Activated CD8-positive, alpha-beta T cell treated with anti-CD3 and anti-CD28 coated beads for 36 hours (primary cell): ENCODE measurements at regions not wholly inside any gene's neighbourhood (a gene's known extent, or its start where the extent isn't known, plus 50 kb on each side); places are given as distances from the start of the nearest gene placed in this dataset.

Experiments
- ATAC-seq: fragments of 200-7000 bp; cut with Tn5 transposase; one replicate; pipeline ENCODE4 v1.10.0; 2021; ENCODE audit warnings: mild to moderate bottlenecking, moderate library complexity
- CTCF ChIA-PET: fragments of 350-600 bp; sonication (Branson Sonifier 250); formaldehyde crosslinking; loops from one replicate; lab custom pipeline; 2021; ENCODE audit warnings: antibody characterized with exemption; lab: Charles Lee
- POLR2A ChIA-PET: fragments of 350-600 bp; sonication (Branson Sonifier 250); formaldehyde crosslinking; loops from one replicate; lab custom pipeline; 2021; ENCODE audit warnings: antibody characterized with exemption; lab: Charles Lee
- DNase-seq: peaks from one replicate; pipeline ENCODE4 v3.0.0-alpha.2; 2020
- H3K27ac Mint-ChIP-seq: one replicate; pipeline ENCODE4 v1.8.0; 2021; ENCODE audit warnings: mild to moderate bottlenecking, mixed read lengths
- H3K27me3 Mint-ChIP-seq: one replicate; pipeline ENCODE4 v1.8.0; 2021; ENCODE audit warnings: mixed read lengths
- H3K36me3 Mint-ChIP-seq: one replicate; pipeline ENCODE4 v1.8.0; 2021; ENCODE audit warnings: low read depth, mixed read lengths
- H3K4me1 Mint-ChIP-seq: one replicate; pipeline ENCODE4 v1.8.0; 2021; ENCODE audit warnings: low read depth, mixed read lengths
- H3K4me3 Mint-ChIP-seq: one replicate; pipeline ENCODE4 v1.8.0; 2021; ENCODE audit warnings: mild to moderate bottlenecking, moderate library complexity, mixed read lengths
- H3K9me3 Mint-ChIP-seq: one replicate; pipeline ENCODE4 v1.8.0; 2021; ENCODE audit warnings: mixed read lengths
- CTCF ChIP-seq: fragments of 200-600 bp; IDR thresholded peaks from one replicate; pipeline ENCODE4 v1.8.0; 2022; ENCODE audit warnings: antibody characterized with exemption, mild to moderate bottlenecking
- intact Hi-C: fragments of 100-400 bp; cut with micrococcal nuclease; formaldehyde crosslinking; loops from one replicate; pipeline ENCODE4 v1.10.0; 2022

GRCh38 chr2:129167456-129167855 lies 812.0 kb upstream of the RAB6C start:
- no peak for ATAC-seq
- intact Hi-C loops: no loop called here
- H3K4me1 Mint-ChIP-seq: no peaks in the 10 kb centered on the region

DNA sequence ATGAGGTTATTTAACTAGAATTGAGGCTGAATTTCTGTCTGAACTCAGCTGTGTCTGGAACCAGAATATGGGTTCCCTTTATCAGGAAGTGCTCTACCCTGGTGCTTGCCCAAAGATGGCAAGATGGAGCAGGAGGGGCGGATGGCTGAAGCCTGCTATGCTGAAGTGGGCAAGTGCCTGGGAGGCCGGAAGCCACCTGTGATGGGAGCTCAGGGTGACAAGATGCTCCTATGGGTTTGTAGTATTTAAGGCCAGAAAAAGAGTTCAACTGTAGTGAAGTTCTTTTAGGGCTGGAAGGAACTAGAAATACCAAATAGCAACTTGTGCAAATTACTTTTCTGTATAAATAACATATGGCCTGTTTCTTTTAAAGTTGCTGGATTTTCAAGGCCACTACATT lies 808.9 kb upstream of the RAB6C start:
- TF ChIP-seq CTCF: no peak
- Mint-ChIP-seq H3K4me1 (no peaks in the 10 kb centered on the region), H3K27ac (no peak overlapping the region), H3K9me3 (no peaks in the 10 kb centered on the region), H3K27me3 (no peaks in the 10 kb centered on the region), H3K4me3 (no peak overlapping the region), H3K36me3 (no peaks in the 10 kb centered on the region)
- intact Hi-C loops: no loop called here
- CTCF ChIA-PET: no interaction called here
- DNase-seq (no peak), ATAC-seq (no peak)
- POLR2A ChIA-PET: no interaction called here

More at GRCh38 chr2:129167456-129167855, 812.0 kb upstream of the RAB6C start:
- ChIA-PET CTCF (no interaction called here), POLR2A (interaction anchor here (0.6 kb wide), 1 partner anchor 40 kb away, joined by 3 read pairs; no protein-coding TSS in a partner anchor)
- Mint-ChIP-seq H3K27me3 (no peaks in the 10 kb centered on the region), H3K36me3 (no peaks in the 10 kb centered on the region), H3K9me3 (no peaks in the 10 kb centered on the region), H3K27ac (no peak overlapping the region), H3K4me3 (no peak overlapping the region)
- no peak for DNase-seq
- TF ChIP-seq CTCF: no peak

GRCh38 chr2:129174143-129174542 lies 805.3 kb upstream of the RAB6C start:
- Mint-ChIP-seq H3K36me3 (no peaks in the 10 kb centered on the region), H3K4me1 (no peaks in the 10 kb centered on the region), H3K4me3 (no peak overlapping the region), H3K27ac (no peak overlapping the region), H3K27me3 (no peaks in the 10 kb centered on the region), H3K9me3 (no peaks in the 10 kb centered on the region)
- ChIA-PET POLR2A (no interaction called here), CTCF (no interaction called here)
- ATAC-seq (no peak), DNase-seq (no peak)
- intact Hi-C loops: no loop called here
- no peak for TF ChIP-seq CTCF

- CTCF ChIA-PET: no interaction called here
- no peaks in the 10 kb centered on the region for H3K4me1 Mint-ChIP-seq
- H3K27ac Mint-ChIP-seq: no peak overlapping the region
- intact Hi-C loops: no loop called here
- DNase-seq: no peak
- no peaks in the 10 kb centered on the region for H3K36me3 Mint-ChIP-seq
- ATAC-seq: no peak
- no peak overlapping the region for H3K4me3 Mint-ChIP-seq
- POLR2A ChIA-PET: no interaction called here
- no peaks in the 10 kb centered on the region for H3K9me3 Mint-ChIP-seq
- H3K27me3 Mint-ChIP-seq: no peaks in the 10 kb centered on the region
- TF ChIP-seq CTCF: no peak
Measured at GRCh38 chr2:129175051-129175450, 804.4 kb upstream of the RAB6C start.

GRCh38 chr2:129176375-129176774 lies 803.1 kb upstream of the RAB6C start:
- H3K9me3 Mint-ChIP-seq: no peaks in the 10 kb centered on the region
- ChIA-PET POLR2A (no interaction called here), CTCF (no interaction called here)
- DNase-seq: no peak
- intact Hi-C loops: no loop called here
- H3K27ac Mint-ChIP-seq: no peak overlapping the region
- ATAC-seq: no peak
- H3K36me3 Mint-ChIP-seq: no peaks in the 10 kb centered on the region
- H3K4me3 Mint-ChIP-seq: no peak overlapping the region
- no peak for TF ChIP-seq CTCF
- no peaks in the 10 kb centered on the region for H3K27me3 Mint-ChIP-seq
- H3K4me1 Mint-ChIP-seq: no peaks in the 10 kb centered on the region
